ENCODE measurements at regions not wholly inside any gene's neighbourhood (a gene's known extent, or its start where the extent isn't known, plus 50 kb on each side); places are given as distances from the start of the nearest gene placed in this dataset.

- no peak for TF ChIP-seq GATA3 (IDR thresholded peaks at IDR 0.05; ENCODE audit: low read depth, low read length)
- no peak for TF ChIP-seq GATA2 (IDR thresholded peaks at IDR 0.05; ENCODE audit: low read depth, low read length)
Observed at GRCh38 chr6:16841241-16841640, 80.0 kb upstream of the ATXN1 start.

GRCh38 chr6:16840725-16841124 is 79.5 kb upstream of the ATXN1 start:
- TF ChIP-seq GATA3 (IDR thresholded peaks at IDR 0.05; ENCODE audit: low read depth, low read length) = no peak
- TF ChIP-seq GATA2 (IDR thresholded peaks at IDR 0.05; ENCODE audit: low read depth, low read length) = no peak

GRCh38 chr6:16840291-16840690 is 79.0 kb upstream of the ATXN1 start:
- TF ChIP-seq GATA2 (IDR thresholded peaks at IDR 0.05; ENCODE audit: low read depth, low read length) = no peak
- TF ChIP-seq GATA3 (IDR thresholded peaks at IDR 0.05; ENCODE audit: low read depth, low read length) = no peak

GRCh38 chr6:16839631-16840179 is 78.4 kb upstream of the ATXN1 start:
- TF ChIP-seq GATA3 (IDR thresholded peaks at IDR 0.05; ENCODE audit: low read depth, low read length) (no peak), GATA2 (IDR thresholded peaks at IDR 0.05; ENCODE audit: low read depth, low read length) (no peak)

- TF ChIP-seq GATA3 (IDR thresholded peaks at IDR 0.05; ENCODE audit: low read depth, low read length) (no peak), GATA2 (IDR thresholded peaks at IDR 0.05; ENCODE audit: low read depth, low read length) (no peak)
Observed at GRCh38 chr6:16837217-16837972, 76.1 kb upstream of the ATXN1 start.

- no peak for TF ChIP-seq GATA2 (IDR thresholded peaks at IDR 0.05; ENCODE audit: low read depth, low read length)
- TF ChIP-seq GATA3 (IDR thresholded peaks at IDR 0.05; ENCODE audit: low read depth, low read length) = no peak
Observed at GRCh38 chr6:16836144-16836981, 75.1 kb upstream of the ATXN1 start.

GRCh38 chr6:16834242-16834641 is 73.0 kb upstream of the ATXN1 start:
- TF ChIP-seq GATA3 (IDR thresholded peaks at IDR 0.05; ENCODE audit: low read depth, low read length) (no peak), GATA2 (IDR thresholded peaks at IDR 0.05; ENCODE audit: low read depth, low read length) (no peak)

- TF ChIP-seq GATA3 (IDR thresholded peaks at IDR 0.05; ENCODE audit: low read depth, low read length) = no peak
- no peak for TF ChIP-seq GATA2 (IDR thresholded peaks at IDR 0.05; ENCODE audit: low read depth, low read length)
Observed at GRCh38 chr6:16832721-16833120, 71.5 kb upstream of the ATXN1 start.

- TF ChIP-seq GATA3 (IDR thresholded peaks at IDR 0.05; ENCODE audit: low read depth, low read length) (peak; percentile 67), GATA2 (IDR thresholded peaks at IDR 0.05; ENCODE audit: low read depth, low read length) (peak; percentile 95)
Observed at GRCh38 chr6:16832043-16832567, 70.8 kb upstream of the ATXN1 start.

- TF ChIP-seq GATA3 (IDR thresholded peaks at IDR 0.05; ENCODE audit: low read depth, low read length) = no peak
- no peak for TF ChIP-seq GATA2 (IDR thresholded peaks at IDR 0.05; ENCODE audit: low read depth, low read length)
Observed at GRCh38 chr6:16831136-16831535, 69.9 kb upstream of the ATXN1 start.

GRCh38 chr6:16828058-16828457 is 66.8 kb upstream of the ATXN1 start:
- no peak for TF ChIP-seq GATA2 (IDR thresholded peaks at IDR 0.05; ENCODE audit: low read depth, low read length)
- TF ChIP-seq GATA3 (IDR thresholded peaks at IDR 0.05; ENCODE audit: low read depth, low read length) = no peak

- TF ChIP-seq GATA2 (IDR thresholded peaks at IDR 0.05; ENCODE audit: low read depth, low read length) (no peak), GATA3 (IDR thresholded peaks at IDR 0.05; ENCODE audit: low read depth, low read length) (no peak)
Observed at GRCh38 chr6:16827627-16828026, 66.4 kb upstream of the ATXN1 start.

GRCh38 chr6:16825784-16826183 is 64.5 kb upstream of the ATXN1 start:
- TF ChIP-seq GATA2 (IDR thresholded peaks at IDR 0.05; ENCODE audit: low read depth, low read length) (no peak), GATA3 (IDR thresholded peaks at IDR 0.05; ENCODE audit: low read depth, low read length) (no peak)
